Hepatocyte (in vitro differentiated cells): ENCODE measurements at regions not wholly inside any gene's neighbourhood (a gene's known extent, or its start where the extent isn't known, plus 50 kb on each side); places are given as distances from the start of the nearest gene placed in this dataset.
"Not testable (repeated sequence)": the region's sequence is repeated elsewhere in the genome, so short reads cannot be mapped to it uniquely, and the experiment has no call there.

Experiments used
- DNase-seq: peaks from one replicate; pipeline ENCODE4 v3.0.0-alpha.2; 2016; ENCODE audit warnings: low spot score
- H2AFZ ChIP-seq: fragments of 200-600 bp; sonication (generic); 2 replicates; pipeline ENCODE4 v1.6.0; 2016; ENCODE audit warnings: antibody characterized with exemption, mild to moderate bottlenecking
- H3K27ac ChIP-seq: fragments of 200-600 bp; sonication (generic); 2 replicates; pipeline ENCODE4 v1.5.1; 2016; ENCODE audit warnings: mild to moderate bottlenecking
- H3K27me3 ChIP-seq: fragments of 200-600 bp; sonication (generic); 2 replicates; pipeline ENCODE4 v1.6.1; 2016
- H3K36me3 ChIP-seq: fragments of 200-600 bp; sonication (generic); replicated peaks from 2 replicates; pipeline ENCODE4 v1.5.1; 2016; ENCODE audit warnings: low read depth; ENCODE audit not compliant: insufficient read depth
- H3K4me1 ChIP-seq: fragments of 200-600 bp; sonication (generic); 2 replicates; pipeline ENCODE4 v1.5.1; 2016; ENCODE audit warnings: mild to moderate bottlenecking, moderate library complexity; ENCODE audit not compliant: insufficient read depth
- H3K4me2 ChIP-seq: fragments of 200-600 bp; sonication (generic); 2 replicates; pipeline ENCODE4 v1.6.0; 2016
- H3K4me3 ChIP-seq: fragments of 200-600 bp; sonication (generic); 2 replicates; pipeline ENCODE4 v1.5.1; 2016; ENCODE audit warnings: mild to moderate bottlenecking
- H3K79me2 ChIP-seq: fragments of 200-600 bp; sonication (generic); 2 replicates; pipeline ENCODE4 v1.6.0; 2017; ENCODE audit warnings: mild to moderate bottlenecking
- H3K9me2 ChIP-seq: fragments of 200-600 bp; sonication (generic); replicated peaks from 2 replicates; pipeline ENCODE4 v1.6.0; 2017; ENCODE audit warnings: mild to moderate bottlenecking; ENCODE audit not compliant: insufficient read depth
- H3K9me3 ChIP-seq: fragments of 200-600 bp; sonication (generic); 2 replicates; pipeline ENCODE4 v1.5.1; 2016; ENCODE audit warnings: low read depth, mild to moderate bottlenecking
- H4K20me1 ChIP-seq: fragments of 200-600 bp; sonication (generic); 2 replicates; pipeline ENCODE4 v1.6.0; 2016; ENCODE audit warnings: mild to moderate bottlenecking; ENCODE audit not compliant: insufficient read depth, poor library complexity, severe bottlenecking
- CTCF ChIP-seq: fragments of 200-600 bp; sonication (generic); IDR thresholded peaks from 2 replicates; pipeline ENCODE4 v1.5.1; 2016; ENCODE audit warnings: antibody characterized with exemption, mild to moderate bottlenecking; ENCODE audit not compliant: poor library complexity
- EZH2 ChIP-seq: fragments of 200-600 bp; sonication (generic); IDR thresholded peaks from 2 replicates; pipeline ENCODE4 v1.6.1; 2016; ENCODE audit warnings: antibody characterized with exemption, mild to moderate bottlenecking, borderline replicate concordance
- EZH2phosphoT487 ChIP-seq: fragments of 200-600 bp; sonication (generic); IDR thresholded peaks from one replicate; pipeline ENCODE4 v1.6.1; 2018; ENCODE audit warnings: antibody characterized with exemption, mild to moderate bottlenecking, low read depth, moderate library complexity; ENCODE audit not compliant: unreplicated experiment, severe bottlenecking
- WGBS: methylation state at CpG from one replicate; pipeline ENCODE4 v1.1.6; 2016; ENCODE audit warnings: low lambda C conversion rate; ENCODE audit errors: missing lambda C conversion rate; 5-methylcytosine and 5-hydroxymethylcytosine counted together

- Histone ChIP-seq H4K20me1 (no peaks in the 10 kb centered on the region), H3K27me3 (no peaks in the 10 kb centered on the region), H3K9me3 (no peaks in the 10 kb centered on the region), H3K4me3 (no peak overlapping the region), H3K27ac (no peak overlapping the region), H2AFZ (no peak overlapping the region), H3K4me1 (no peaks in the 10 kb centered on the region), H3K4me2 (no peak overlapping the region), H3K36me3 (no peaks in the 10 kb centered on the region), H3K9me2 (no peaks in the 10 kb centered on the region), H3K79me2 (no peaks in the 10 kb centered on the region)
- no peak for TF ChIP-seq EZH2phosphoT487
- no peak for TF ChIP-seq EZH2
- no peak for TF ChIP-seq CTCF
- WGBS: 100% methylated on average over 1 of the region's 1 CpG
- DNase-seq: no peak
These were observed 443.8 kb downstream of the LRRC70 start for GRCh38 chr5:63022403-63022802.

DNA sequence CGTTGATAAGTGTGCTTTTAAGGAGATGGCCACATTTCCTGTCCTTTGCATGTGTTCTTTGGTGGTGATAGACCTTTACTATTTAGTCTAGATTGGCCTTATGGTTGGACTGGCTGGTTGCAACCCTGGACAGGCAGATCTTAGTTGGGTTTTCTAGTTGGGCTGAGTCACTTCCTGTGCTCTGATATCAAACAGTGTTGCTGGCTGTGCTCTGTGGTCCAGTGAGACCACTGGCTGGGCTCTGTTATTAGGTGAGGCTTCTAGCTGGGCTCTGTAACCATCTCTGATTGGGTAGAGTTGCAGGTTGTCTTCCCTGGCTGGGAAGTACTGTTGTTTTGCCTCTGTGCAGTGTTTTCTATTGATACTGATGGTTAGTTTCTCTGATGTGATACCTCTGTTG lies 432.5 kb downstream of the LRRC70 start:
- Histone ChIP-seq H3K27me3 (no peaks in the 10 kb centered on the region), H3K79me2 (no peaks in the 10 kb centered on the region), H3K36me3 (no peaks in the 10 kb centered on the region), H4K20me1 (no peaks in the 10 kb centered on the region), H3K9me2 (no peaks in the 10 kb centered on the region), H3K9me3 (no peaks in the 10 kb centered on the region), H3K4me2 (no peak overlapping the region), H2AFZ (no peak overlapping the region), H3K27ac (no peak overlapping the region), H3K4me1 (no peaks in the 10 kb centered on the region), H3K4me3 (no peak overlapping the region)
- TF ChIP-seq EZH2phosphoT487 (no peak), EZH2 (no peak)
- WGBS: 87% methylated on average over 1 of the region's 1 CpG
- no peak for DNase-seq

DNA sequence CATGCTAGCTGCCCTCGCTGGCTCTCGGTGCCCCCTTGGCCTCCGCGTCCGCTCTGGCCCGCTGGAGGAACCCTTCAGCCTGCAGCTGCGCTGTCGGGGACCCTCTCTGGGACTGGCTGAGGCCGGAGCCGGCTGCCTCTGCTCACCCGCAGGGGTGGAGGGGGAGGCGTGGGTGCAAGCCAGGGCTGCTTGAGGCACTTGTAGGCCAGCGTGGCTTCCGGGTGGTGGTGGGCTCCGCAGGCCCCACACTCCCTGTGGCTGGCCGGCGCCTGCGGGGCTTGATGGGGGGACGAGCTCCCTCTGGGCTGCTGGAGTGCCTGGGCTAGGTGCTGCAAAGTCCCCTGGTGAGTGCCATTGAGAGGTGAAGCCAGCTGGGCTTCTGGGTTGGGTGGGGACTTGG lies 429.6 kb downstream of the LRRC70 start:
- Histone ChIP-seq H4K20me1 (no peaks in the 10 kb centered on the region), H3K9me3 (no peaks in the 10 kb centered on the region), H3K4me1 (no peaks in the 10 kb centered on the region), H3K9me2 (no peaks in the 10 kb centered on the region), H3K27ac (no peak overlapping the region), H3K79me2 (no peaks in the 10 kb centered on the region), H3K4me2 (no peak overlapping the region), H3K36me3 (no peaks in the 10 kb centered on the region), H3K27me3 (no peaks in the 10 kb centered on the region), H3K4me3 (no peak overlapping the region), H2AFZ (no peak overlapping the region)
- TF ChIP-seq CTCF (no peak), EZH2phosphoT487 (no peak), EZH2 (no peak)
- WGBS: 92% methylated on average over 19 of the region's 19 CpGs
- DNase-seq: no peak

DNA sequence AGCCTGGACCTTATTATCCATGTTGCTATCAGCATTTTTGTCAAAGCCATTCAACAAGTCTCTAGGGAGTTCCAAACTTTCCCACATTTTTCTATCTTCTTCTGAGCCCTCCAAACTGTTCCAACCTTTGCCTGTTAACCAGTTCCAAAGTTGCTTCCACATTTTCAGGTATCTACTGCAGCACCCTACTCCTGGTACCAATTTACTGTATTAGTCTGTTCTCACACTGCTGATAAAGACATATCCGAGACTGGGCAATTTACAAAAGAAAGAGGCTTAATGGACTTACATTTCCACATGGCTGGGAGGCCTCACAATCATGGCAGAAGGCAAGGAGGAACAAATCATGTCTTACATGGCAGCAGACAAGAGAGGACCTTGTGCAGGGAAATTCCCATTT lies 416.2 kb downstream of the LRRC70 start:
- not testable (repeated sequence) for H3K9me3 ChIP-seq, H3K9me2 ChIP-seq, DNase-seq

More for the DNA sequence above, 416.2 kb downstream of the LRRC70 start:
- not testable (repeated sequence) for H3K4me3 ChIP-seq, H3K4me1 ChIP-seq, H3K36me3 ChIP-seq, H3K4me2 ChIP-seq, H3K27me3 ChIP-seq, H3K27ac ChIP-seq, H4K20me1 ChIP-seq, H3K79me2 ChIP-seq, H2AFZ ChIP-seq
- WGBS: 75% methylated on average over 1 of the region's 1 CpG
